Nephron progenitor cell (in vitro differentiated cells): ENCODE measurements at regions not wholly inside any gene's neighbourhood (a gene's known extent, or its start where the extent isn't known, plus 50 kb on each side); places are given as distances from the start of the nearest gene placed in this dataset.

Source experiments
- DNase-seq: peaks from one replicate; pipeline ENCODE4 v3.0.0; 2021
- H3K27ac Mint-ChIP-seq: 2 replicates; pipeline ENCODE4 v1.8.0; 2021; ENCODE audit warnings: mild to moderate bottlenecking, moderate library complexity, mixed read lengths
- H3K27me3 Mint-ChIP-seq: 2 replicates; pipeline ENCODE4 v1.8.0; 2021; ENCODE audit warnings: mild to moderate bottlenecking, low read depth, mixed read lengths; ENCODE audit not compliant: poor library complexity
- H3K36me3 Mint-ChIP-seq: 2 replicates; pipeline ENCODE4 v1.8.0; 2021; ENCODE audit warnings: low read depth, mixed read lengths
- H3K4me1 Mint-ChIP-seq: 2 replicates; pipeline ENCODE4 v1.8.0; 2021; ENCODE audit warnings: mixed read lengths
- H3K4me3 Mint-ChIP-seq: 2 replicates; pipeline ENCODE4 v1.8.0; 2021; ENCODE audit warnings: mild to moderate bottlenecking, moderate library complexity, mixed read lengths
- H3K9me3 Mint-ChIP-seq: 2 replicates; pipeline ENCODE4 v1.8.0; 2021; ENCODE audit warnings: mild to moderate bottlenecking, moderate library complexity, mixed read lengths
- TF ChIP-seq, protein P1 (sequence below): fragments of 200-600 bp; sonication (generic); IDR thresholded peaks from 2 replicates; pipeline ENCODE4 v1.5.0; 2021; ENCODE audit warnings: antibody characterized with exemption

DNA sequence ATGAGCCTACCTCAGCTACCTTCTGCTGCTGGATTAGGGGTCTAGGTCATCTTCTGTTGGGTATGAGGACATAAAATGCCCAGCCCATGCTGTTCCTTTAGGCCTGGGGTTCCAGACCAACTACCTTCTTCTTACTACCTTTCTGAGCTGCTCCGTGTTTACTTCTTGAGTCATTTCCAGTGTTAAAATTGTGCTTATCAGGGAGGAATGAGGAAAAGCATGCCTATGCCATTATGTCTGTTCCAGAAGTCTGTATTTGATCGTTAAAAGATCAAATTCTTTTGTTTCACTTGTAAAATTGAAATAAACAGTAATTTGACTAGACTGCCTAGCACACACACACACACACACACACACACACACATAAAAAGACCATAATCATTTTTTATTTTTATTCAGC is 1912.7 kb upstream of the TENM3 start:
- DNase-seq = no peak
- H3K9me3 Mint-ChIP-seq = no peaks in the 10 kb centered on the region
- no peak overlapping the region for H3K4me3 Mint-ChIP-seq
- H3K27me3 Mint-ChIP-seq = no peaks in the 10 kb centered on the region
- H3K4me1 Mint-ChIP-seq = no peaks in the 10 kb centered on the region
- TF ChIP-seq, protein P1, sequence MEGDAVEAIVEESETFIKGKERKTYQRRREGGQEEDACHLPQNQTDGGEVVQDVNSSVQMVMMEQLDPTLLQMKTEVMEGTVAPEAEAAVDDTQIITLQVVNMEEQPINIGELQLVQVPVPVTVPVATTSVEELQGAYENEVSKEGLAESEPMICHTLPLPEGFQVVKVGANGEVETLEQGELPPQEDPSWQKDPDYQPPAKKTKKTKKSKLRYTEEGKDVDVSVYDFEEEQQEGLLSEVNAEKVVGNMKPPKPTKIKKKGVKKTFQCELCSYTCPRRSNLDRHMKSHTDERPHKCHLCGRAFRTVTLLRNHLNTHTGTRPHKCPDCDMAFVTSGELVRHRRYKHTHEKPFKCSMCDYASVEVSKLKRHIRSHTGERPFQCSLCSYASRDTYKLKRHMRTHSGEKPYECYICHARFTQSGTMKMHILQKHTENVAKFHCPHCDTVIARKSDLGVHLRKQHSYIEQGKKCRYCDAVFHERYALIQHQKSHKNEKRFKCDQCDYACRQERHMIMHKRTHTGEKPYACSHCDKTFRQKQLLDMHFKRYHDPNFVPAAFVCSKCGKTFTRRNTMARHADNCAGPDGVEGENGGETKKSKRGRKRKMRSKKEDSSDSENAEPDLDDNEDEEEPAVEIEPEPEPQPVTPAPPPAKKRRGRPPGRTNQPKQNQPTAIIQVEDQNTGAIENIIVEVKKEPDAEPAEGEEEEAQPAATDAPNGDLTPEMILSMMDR = no peak
- no peaks in the 10 kb centered on the region for H3K36me3 Mint-ChIP-seq
- no peak overlapping the region for H3K27ac Mint-ChIP-seq

GRCh38 chr4:180333162-180333561 is 1910.0 kb upstream of the TENM3 start:
- Mint-ChIP-seq H3K9me3 (no peaks in the 10 kb centered on the region), H3K36me3 (no peaks in the 10 kb centered on the region), H3K27ac (no peak overlapping the region), H3K4me3 (no peak overlapping the region), H3K4me1 (no peaks in the 10 kb centered on the region), H3K27me3 (peaks cover 3% of the 10 kb centered on the region)
- TF ChIP-seq, protein P1 = no peak
- no peak for DNase-seq

GRCh38 chr4:180335566-180335965 is 1907.6 kb upstream of the TENM3 start:
- Mint-ChIP-seq H3K9me3 (no peaks in the 10 kb centered on the region), H3K4me1 (peaks cover 5% of the 10 kb centered on the region), H3K4me3 (no peak overlapping the region), H3K27ac (no peak overlapping the region), H3K27me3 (peaks cover 3% of the 10 kb centered on the region), H3K36me3 (no peaks in the 10 kb centered on the region)
- TF ChIP-seq, protein P1 = no peak
- DNase-seq = no peak

DNA sequence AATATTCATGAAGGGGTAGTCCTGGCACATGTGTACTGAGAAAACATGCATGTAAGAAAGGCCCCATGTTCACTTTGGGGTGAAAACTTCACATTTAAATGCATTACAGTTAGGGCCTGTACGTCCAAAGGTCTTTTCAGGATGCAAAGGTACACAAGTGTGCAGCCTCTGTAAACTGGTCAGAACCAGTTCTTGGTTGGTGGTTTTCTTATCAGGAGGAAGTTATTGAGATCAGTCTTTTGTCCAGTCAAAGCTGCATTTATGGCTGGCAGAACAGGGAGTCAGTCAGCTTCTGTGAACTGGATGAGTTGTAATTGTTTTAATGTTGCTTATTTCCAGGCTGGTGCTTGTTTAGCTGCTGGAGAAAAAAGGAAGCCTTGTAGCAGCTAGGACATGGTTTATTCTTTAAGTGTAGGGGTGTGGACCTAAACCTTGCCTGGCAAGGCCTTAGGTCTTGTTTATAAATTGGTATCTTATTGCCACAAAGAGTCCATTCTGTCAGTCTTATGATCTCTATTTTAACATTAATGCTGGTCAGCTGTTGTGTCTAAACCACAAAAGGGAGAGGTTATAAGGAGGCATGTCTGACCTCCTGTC is 1906.6 kb upstream of the TENM3 start:
- Mint-ChIP-seq H3K27me3 (peaks cover 3% of the 10 kb centered on the region), H3K27ac (no peak overlapping the region), H3K9me3 (no peaks in the 10 kb centered on the region), H3K4me1 (peaks cover 5% of the 10 kb centered on the region), H3K36me3 (no peaks in the 10 kb centered on the region), H3K4me3 (no peak overlapping the region)
- TF ChIP-seq, protein P1 = no peak
- DNase-seq = no peak

GRCh38 chr4:180341926-180342325 is 1901.3 kb upstream of the TENM3 start:
- peaks cover 10% of the 10 kb centered on the region for H3K27me3 Mint-ChIP-seq
- H3K4me1 Mint-ChIP-seq = peaks cover 5% of the 10 kb centered on the region
- H3K36me3 Mint-ChIP-seq = no peaks in the 10 kb centered on the region
- no peak overlapping the region for H3K27ac Mint-ChIP-seq
- H3K4me3 Mint-ChIP-seq = no peak overlapping the region
- no peaks in the 10 kb centered on the region for H3K9me3 Mint-ChIP-seq
- DNase-seq = no peak
- TF ChIP-seq, protein P1 = no peak

GRCh38 chr4:180350901-180351300 is 1892.3 kb upstream of the TENM3 start:
- DNase-seq = no peak
- no peaks in the 10 kb centered on the region for H3K36me3 Mint-ChIP-seq
- no peak overlapping the region for H3K4me3 Mint-ChIP-seq
- TF ChIP-seq, protein P1 = no peak
- H3K9me3 Mint-ChIP-seq = no peaks in the 10 kb centered on the region
- H3K4me1 Mint-ChIP-seq = no peaks in the 10 kb centered on the region
- peak overlapping the region; percentile 5 for H3K27ac Mint-ChIP-seq
- no peaks in the 10 kb centered on the region for H3K27me3 Mint-ChIP-seq
